Upper lobe of left lung (tissue), 4 donors: ENCODE measurements at regions not wholly inside any gene's neighbourhood (a gene's known extent, or its start where the extent isn't known, plus 50 kb on each side); places are given as distances from the start of the nearest gene placed in this dataset.

Source experiments
- EP300 ChIP-seq, 4 donors: sonication (generic); formaldehyde crosslinking; IDR thresholded peaks; one replicate each; pipeline ENCODE4 v1.5.1; 2017; ENCODE audit warnings: antibody characterized with exemption in 4 of 4, control low read depth in 2 of 4
- POLR2A ChIP-seq, 4 donors: fragments of 450-650 bp; IDR thresholded peaks; one replicate each; pipeline ENCODE4 v1.5.1; 2016 to 2017; ENCODE audit warnings: antibody characterized with exemption in 4 of 4, mild to moderate bottlenecking in 2 of 4
- POLR2AphosphoS5 ChIP-seq, 2 donors: sonication (generic); formaldehyde crosslinking; IDR thresholded peaks; one replicate each; pipeline ENCODE4 v1.5.1; 2017; ENCODE audit warnings: antibody characterized with exemption in 2 of 2
- TF ChIP-seq, protein P1 (sequence below), 6 experiments: fragments of 450-650 bp in 4 of 6; fragments of 200-600 bp in 2 of 6; sonication (generic) in 2 of 6; IDR thresholded peaks; one replicate each; pipeline ENCODE4 v1.5.1; 2016 to 2019; ENCODE audit warnings: antibody characterized with exemption in 6 of 6

DNA sequence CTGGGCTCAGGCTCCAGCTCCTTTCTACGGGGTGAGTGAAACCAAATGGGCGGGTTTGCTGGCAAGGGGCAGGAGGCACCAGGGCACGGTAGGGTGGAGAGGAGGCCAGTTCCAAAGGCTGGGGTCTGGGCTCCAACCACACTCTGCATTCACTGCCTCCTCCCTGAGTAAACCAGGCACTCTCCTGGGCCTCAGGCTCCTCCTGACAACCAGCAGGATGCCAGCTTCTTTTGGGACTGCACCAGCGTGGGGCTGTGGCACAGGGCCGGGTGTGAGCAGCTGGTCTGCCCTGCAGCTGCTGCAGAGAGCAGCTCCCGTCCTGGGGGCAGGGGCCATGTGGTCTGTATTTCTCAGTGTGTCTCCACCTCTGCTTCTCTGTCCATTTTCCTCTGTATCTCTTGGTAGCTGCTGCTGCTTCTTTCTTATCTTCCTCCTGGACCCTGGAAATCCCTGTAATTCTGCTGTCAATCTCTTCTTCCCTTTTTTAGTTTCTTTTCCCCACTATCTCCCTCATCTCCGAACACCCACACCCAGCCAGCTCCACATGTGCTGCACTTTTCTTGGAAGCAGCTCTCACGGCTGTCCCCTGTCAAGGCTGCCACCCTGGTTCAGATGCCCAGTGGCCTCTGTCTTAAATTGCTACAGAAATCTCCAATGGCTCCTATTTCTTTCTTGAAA lies 54.9 kb upstream of the TBC1D21 start:
- TF ChIP-seq POLR2A (IDR thresholded peaks at IDR 0.05) (no peak), EP300 (IDR thresholded peaks at IDR 0.05) (no peak), POLR2AphosphoS5 (IDR thresholded peaks at IDR 0.05) (no peak)
- TF ChIP-seq, protein P1, sequence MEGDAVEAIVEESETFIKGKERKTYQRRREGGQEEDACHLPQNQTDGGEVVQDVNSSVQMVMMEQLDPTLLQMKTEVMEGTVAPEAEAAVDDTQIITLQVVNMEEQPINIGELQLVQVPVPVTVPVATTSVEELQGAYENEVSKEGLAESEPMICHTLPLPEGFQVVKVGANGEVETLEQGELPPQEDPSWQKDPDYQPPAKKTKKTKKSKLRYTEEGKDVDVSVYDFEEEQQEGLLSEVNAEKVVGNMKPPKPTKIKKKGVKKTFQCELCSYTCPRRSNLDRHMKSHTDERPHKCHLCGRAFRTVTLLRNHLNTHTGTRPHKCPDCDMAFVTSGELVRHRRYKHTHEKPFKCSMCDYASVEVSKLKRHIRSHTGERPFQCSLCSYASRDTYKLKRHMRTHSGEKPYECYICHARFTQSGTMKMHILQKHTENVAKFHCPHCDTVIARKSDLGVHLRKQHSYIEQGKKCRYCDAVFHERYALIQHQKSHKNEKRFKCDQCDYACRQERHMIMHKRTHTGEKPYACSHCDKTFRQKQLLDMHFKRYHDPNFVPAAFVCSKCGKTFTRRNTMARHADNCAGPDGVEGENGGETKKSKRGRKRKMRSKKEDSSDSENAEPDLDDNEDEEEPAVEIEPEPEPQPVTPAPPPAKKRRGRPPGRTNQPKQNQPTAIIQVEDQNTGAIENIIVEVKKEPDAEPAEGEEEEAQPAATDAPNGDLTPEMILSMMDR (IDR thresholded peaks at IDR 0.05), result no peak
